SK-N-SH treated with all-trans-retinoic acid at 6 μM for 48 hours (cell line): ENCODE measurements at regions not wholly inside any gene's neighbourhood (a gene's known extent, or its start where the extent isn't known, plus 50 kb on each side); places are given as distances from the start of the nearest gene placed in this dataset.

Experiments
- BACH2 ChIP-seq: fragments of 250-450 bp; sonication (Bioruptor Pico); IDR thresholded peaks from 2 replicates; pipeline ENCODE4 v1.9.0; 2021; ENCODE audit warnings: mild to moderate bottlenecking, borderline replicate concordance
- CSDC2 ChIP-seq: fragments of 250-450 bp; sonication (Bioruptor Pico); IDR thresholded peaks from 2 replicates; pipeline ENCODE4 v1.5.0; 2020; ENCODE audit warnings: mild to moderate bottlenecking, moderate library complexity
- GLIS3 ChIP-seq: fragments of 250-450 bp; sonication (Bioruptor Pico); IDR thresholded peaks from 2 replicates; pipeline ENCODE4 v1.5.0; 2020; ENCODE audit warnings: mild to moderate bottlenecking, moderate library complexity
- OSR1 ChIP-seq: fragments of 250-450 bp; sonication (Bioruptor Pico); IDR thresholded peaks from 2 replicates; pipeline ENCODE4 v1.8.0; 2022; ENCODE audit warnings: moderate library complexity, mild to moderate bottlenecking, inconsistent platforms
- RARB ChIP-seq: fragments of 250-450 bp; sonication (Bioruptor Pico); IDR thresholded peaks from 2 replicates; pipeline ENCODE4 v1.8.0; 2021; ENCODE audit warnings: mild to moderate bottlenecking, moderate library complexity
- ZFP3 ChIP-seq: fragments of 250-450 bp; sonication (Bioruptor Pico); IDR thresholded peaks from 2 replicates; pipeline ENCODE4 v1.5.0; 2020; ENCODE audit warnings: mild to moderate bottlenecking, moderate library complexity
- ZNF565 ChIP-seq: fragments of 450-650 bp; formaldehyde crosslinking; conservative IDR thresholded peaks from 2 replicates; pipeline ENCODE4 v1.5.0; 2020; ENCODE audit warnings: low read depth, mild to moderate bottlenecking, moderate library complexity
- ZNF8 ChIP-seq: fragments of 450-650 bp; formaldehyde crosslinking; IDR thresholded peaks from 2 replicates; pipeline ENCODE4 v1.5.0; 2020; ENCODE audit warnings: mild to moderate bottlenecking, moderate library complexity
- TF ChIP-seq, protein P1 (sequence below): fragments of 250-450 bp; sonication (Bioruptor Pico); IDR thresholded peaks from 2 replicates; pipeline ENCODE4 v1.5.0; 2020; ENCODE audit warnings: mild to moderate bottlenecking, moderate library complexity
- TF ChIP-seq, protein P2 (sequence below): fragments of 250-450 bp; sonication (Bioruptor Pico); IDR thresholded peaks from 2 replicates; pipeline ENCODE4 v1.8.0; 2020; ENCODE audit warnings: mild to moderate bottlenecking, moderate library complexity, borderline replicate concordance
- TF ChIP-seq, protein P3 (sequence below): fragments of 250-450 bp; sonication (Bioruptor Pico); IDR thresholded peaks from 2 replicates; pipeline ENCODE4 v1.5.1; 2020; ENCODE audit warnings: low read depth, mild to moderate bottlenecking, moderate library complexity

DNA sequence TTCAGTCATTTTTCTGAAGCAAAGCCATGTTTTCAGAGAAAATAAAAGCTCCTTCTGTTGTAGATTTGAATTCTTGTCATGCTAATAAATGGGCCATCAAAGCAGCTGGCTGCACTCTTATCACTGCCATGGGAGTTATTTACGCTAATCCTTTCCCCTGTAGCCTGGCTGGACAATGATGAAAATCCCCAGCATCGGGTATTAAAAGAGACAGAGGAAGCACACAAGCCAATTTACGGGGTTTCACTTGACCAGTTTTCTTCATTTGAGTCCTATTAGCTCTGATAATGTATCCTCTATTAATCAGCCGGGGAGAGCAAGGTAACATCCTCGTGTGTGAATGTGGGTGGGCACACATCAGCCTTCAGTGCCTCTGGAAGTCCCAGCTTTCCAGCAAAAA, 470.2 kb upstream of the API5 start:
- TF ChIP-seq, protein P1, sequence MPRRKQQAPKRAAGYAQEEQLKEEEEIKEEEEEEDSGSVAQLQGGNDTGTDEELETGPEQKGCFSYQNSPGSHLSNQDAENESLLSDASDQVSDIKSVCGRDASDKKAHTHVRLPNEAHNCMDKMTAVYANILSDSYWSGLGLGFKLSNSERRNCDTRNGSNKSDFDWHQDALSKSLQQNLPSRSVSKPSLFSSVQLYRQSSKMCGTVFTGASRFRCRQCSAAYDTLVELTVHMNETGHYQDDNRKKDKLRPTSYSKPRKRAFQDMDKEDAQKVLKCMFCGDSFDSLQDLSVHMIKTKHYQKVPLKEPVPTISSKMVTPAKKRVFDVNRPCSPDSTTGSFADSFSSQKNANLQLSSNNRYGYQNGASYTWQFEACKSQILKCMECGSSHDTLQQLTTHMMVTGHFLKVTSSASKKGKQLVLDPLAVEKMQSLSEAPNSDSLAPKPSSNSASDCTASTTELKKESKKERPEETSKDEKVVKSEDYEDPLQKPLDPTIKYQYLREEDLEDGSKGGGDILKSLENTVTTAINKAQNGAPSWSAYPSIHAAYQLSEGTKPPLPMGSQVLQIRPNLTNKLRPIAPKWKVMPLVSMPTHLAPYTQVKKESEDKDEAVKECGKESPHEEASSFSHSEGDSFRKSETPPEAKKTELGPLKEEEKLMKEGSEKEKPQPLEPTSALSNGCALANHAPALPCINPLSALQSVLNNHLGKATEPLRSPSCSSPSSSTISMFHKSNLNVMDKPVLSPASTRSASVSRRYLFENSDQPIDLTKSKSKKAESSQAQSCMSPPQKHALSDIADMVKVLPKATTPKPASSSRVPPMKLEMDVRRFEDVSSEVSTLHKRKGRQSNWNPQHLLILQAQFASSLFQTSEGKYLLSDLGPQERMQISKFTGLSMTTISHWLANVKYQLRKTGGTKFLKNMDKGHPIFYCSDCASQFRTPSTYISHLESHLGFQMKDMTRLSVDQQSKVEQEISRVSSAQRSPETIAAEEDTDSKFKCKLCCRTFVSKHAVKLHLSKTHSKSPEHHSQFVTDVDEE (CRISPR knock-in tag): no peak
- TF ChIP-seq, protein P2, sequence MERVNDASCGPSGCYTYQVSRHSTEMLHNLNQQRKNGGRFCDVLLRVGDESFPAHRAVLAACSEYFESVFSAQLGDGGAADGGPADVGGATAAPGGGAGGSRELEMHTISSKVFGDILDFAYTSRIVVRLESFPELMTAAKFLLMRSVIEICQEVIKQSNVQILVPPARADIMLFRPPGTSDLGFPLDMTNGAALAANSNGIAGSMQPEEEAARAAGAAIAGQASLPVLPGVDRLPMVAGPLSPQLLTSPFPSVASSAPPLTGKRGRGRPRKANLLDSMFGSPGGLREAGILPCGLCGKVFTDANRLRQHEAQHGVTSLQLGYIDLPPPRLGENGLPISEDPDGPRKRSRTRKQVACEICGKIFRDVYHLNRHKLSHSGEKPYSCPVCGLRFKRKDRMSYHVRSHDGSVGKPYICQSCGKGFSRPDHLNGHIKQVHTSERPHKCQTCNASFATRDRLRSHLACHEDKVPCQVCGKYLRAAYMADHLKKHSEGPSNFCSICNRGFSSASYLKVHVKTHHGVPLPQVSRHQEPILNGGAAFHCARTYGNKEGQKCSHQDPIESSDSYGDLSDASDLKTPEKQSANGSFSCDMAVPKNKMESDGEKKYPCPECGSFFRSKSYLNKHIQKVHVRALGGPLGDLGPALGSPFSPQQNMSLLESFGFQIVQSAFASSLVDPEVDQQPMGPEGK (CRISPR knock-in tag): no peak
- TF ChIP-seq OSR1 (no peak), GLIS3 (CRISPR knock-in tag) (no peak), ZNF8 (CRISPR knock-in tag) (no peak), BACH2 (CRISPR knock-in tag) (no peak), CSDC2 (CRISPR knock-in tag) (no peak), ZNF565 (no peak), ZFP3 (no peak), RARB (no peak)
- TF ChIP-seq, protein P3, sequence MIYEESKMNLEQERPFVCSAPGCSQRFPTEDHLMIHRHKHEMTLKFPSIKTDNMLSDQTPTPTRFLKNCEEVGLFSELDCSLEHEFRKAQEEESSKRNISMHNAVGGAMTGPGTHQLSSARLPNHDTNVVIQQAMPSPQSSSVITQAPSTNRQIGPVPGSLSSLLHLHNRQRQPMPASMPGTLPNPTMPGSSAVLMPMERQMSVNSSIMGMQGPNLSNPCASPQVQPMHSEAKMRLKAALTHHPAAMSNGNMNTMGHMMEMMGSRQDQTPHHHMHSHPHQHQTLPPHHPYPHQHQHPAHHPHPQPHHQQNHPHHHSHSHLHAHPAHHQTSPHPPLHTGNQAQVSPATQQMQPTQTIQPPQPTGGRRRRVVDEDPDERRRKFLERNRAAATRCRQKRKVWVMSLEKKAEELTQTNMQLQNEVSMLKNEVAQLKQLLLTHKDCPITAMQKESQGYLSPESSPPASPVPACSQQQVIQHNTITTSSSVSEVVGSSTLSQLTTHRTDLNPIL (CRISPR knock-in tag): no peak
